ENCODE measurements at regions not wholly inside any gene's neighbourhood (a gene's known extent, or its start where the extent isn't known, plus 50 kb on each side); places are given as distances from the start of the nearest gene placed in this dataset.
A peak's percentile ranks its signal among the peaks of the same experiment; 100 is the strongest.

DNA sequence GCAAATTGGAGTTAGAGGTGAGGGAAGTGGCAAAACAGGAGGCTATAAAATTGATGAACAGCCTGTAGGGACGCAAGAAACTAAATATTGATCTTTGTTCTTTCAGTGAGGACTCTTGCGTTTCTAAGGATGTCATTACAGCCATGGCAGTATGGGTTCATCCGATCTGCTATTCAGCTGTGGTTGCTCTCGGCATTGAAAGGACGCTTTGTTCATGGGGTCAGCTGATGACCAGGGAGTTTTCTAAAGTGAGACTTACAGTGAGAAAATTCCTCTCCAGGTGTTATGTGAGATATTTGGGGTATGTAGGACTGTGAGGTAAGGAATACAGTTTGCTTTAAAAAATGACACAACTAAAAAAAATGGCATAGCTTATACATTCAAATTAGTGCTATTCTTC is 52.7 kb upstream of the PELI1 start:
- no peak for DNase-seq (ENCODE audit: low read depth in 1 of 2, low spot score in 1 of 2)

DNA sequence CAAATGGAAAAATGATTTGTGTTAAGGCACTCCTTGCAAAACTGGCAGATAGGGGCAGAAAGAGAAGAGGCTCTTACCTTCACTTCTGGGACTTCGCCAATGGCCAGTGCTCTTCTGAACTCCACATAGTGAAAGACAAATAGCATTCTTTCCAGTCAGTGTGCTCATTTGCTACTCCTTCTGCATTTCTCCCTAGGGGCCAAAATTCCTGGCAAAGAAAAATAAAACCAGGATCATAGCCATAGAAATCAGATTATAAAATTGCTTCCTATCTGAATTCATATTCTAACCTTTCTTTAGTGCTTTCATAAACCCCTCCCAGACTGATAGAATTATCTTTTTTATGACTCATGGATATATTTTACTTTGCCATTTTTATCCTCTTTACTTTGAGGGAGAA is 56.9 kb upstream of the PELI1 start:
- DNase-seq (ENCODE audit: low read depth in 1 of 2, low spot score in 1 of 2), result no peak

DNA sequence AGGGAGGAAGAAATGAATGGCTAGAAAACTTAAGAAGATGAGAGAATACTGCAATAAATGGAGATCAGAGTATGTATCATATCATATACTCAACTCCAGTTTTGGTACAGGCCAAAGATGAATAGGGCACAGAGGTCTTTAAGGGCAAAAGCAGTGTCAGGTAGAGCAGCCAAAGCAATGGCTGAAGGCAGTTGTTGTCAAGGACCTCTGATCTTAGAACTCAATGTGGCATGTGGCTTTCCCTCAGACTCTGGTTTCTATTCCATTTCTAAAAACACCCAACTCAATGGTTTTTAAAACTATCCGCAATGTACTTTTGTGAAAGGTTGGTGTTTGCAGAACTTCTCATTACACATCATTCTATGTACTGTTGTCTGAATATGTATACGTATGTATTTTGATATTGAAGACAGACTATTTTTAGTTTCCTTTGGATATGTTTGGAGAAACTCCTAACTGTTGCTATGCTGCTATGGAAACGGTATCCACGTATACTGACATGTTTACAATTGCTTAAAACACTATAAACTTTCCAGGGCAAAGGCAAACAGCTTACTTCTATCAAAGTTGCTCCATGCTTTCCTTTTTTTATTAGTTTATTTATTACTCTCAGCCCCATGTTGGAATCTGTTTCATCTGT is 58.1 kb upstream of the PELI1 start:
- no peak for DNase-seq (ENCODE audit: low read depth in 1 of 2, low spot score in 1 of 2)

DNA sequence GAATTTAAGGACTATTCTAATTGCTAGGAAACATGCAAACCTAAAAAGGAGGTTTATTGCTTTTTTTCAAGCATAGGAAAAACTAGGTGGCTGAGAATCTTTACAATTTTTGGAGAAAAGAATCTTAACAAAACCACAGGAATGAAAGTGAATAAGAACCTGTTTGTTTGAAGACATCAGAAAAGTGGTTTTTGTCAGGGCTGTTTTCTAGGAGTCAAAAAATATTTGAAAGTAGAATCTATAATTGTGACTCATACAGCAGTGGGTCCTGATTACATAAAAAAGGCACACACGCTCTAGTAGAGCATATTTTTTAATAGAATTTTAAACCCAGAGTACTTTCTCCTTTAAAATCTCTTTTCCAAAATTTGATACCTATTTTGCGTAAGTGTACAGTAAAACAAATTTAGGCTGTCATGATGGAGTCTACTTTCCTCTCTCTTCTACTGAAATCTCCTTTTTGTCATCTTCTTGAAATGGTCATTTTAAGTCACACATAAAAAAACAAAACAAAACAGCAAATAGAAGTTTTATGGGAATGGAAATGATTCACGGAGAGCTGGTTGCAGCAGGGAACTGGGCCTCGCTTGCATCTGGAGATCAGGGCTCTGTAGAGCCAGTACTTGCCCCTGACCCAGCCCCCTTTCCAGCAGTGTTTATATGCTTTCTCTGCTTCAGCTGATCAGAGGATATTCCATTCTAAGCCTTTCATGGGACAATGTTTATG is 59.1 kb upstream of the PELI1 start:
- DNase-seq (ENCODE audit: low read depth in 1 of 2, low spot score in 1 of 2), result no peak

DNA sequence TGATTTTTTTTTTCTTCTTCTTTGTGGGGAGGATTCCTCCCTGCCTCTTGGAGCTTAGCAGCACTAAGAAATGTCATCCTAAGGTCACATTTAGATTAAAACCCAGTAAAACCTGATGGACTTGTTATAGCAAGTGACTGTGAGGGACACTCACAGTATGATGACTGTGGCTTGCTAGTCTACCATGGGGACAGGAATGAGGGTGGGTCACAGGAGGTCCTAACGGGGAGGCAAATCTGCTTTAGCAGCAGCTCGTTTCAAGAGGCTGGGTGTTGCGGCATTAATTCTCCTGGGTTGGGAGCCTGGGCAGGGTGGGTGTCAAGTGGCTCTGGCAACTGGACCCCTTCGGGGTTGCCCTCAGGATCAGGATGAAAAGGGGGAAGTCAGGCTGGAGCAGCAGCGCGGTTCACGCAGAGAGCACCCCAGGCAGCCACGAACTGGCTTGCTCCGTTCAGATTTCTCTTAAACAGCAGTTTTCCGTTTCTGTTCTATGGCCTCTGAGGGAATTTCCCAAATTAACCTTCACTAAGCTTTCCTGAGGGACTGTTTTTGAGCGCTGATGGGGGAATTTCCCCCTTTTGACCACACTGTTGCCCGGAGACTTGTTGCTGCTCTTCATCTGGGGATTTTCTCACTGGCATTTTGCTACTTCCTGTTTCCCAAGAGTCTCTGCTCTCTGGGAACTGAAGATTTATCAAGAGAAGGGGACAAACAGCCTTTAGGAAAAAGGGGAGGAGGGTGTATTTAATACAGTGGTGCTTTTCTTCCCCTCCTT is 59.8 kb upstream of the PELI1 start:
- DNase-seq (ENCODE audit: low read depth in 1 of 2, low spot score in 1 of 2), result peak in 1 of 2 donors; percentile 65

DNA sequence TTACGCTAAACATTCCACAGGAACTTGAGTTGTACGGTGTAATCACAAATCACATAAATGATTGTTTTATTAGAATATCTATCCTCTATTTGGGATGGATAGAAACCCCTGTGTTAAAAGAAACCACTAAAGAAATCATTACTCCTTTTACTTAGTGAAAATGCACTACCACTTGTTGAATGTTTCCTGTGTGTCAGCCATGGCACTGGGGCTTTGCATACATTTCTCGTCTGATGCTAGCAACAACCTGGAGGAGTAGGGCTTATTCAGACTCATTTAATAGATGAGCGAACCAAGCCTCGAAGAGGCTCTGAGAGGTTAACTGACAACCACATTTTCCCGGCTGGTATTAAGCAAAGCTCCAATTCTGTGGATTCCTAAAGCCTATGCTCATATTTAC is 60.5 kb upstream of the PELI1 start:
- no peak for DNase-seq (ENCODE audit: low read depth in 1 of 2, low spot score in 1 of 2)

DNA sequence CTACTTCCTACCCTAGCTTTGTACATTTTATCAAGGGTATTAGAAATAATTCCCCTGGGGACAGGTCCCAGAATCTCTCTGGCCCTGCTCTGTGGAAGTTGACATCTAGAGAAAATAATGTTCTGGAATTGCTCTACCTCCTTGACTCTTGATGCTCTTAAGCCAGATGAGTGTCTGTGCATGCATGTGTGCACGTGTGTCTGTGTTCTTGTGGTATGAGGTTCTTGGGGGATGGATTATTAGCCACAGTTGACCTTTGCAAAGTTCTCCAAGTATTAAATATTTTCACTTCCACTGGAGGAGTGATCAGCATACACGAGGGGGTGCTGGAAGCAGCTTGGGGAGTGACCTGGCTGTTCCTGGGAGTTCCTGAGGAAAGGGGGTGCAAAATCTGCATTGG is 61.2 kb upstream of the PELI1 start:
- no peak for DNase-seq (ENCODE audit: low read depth in 1 of 2, low spot score in 1 of 2)

DNA sequence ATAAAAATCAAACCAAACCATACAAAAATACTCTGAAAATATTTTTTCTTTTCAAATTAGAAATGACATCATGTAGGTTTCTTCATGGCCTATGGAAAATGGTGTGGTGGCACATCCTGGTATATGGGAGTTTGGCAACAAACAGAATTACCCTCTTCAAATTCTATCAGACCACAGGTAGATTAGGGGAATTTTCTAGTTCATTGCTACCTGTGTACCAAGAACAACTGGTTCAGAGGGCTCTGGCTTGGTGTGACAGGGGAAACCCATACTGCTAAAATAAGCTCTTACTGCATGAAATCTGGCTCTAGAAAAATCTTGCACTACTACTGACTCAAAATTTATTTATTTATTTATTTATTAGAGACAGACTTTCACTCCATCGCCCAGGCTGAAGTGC is 63.4 kb upstream of the PELI1 start:
- DNase-seq (ENCODE audit: low read depth in 1 of 2, low spot score in 1 of 2), result no peak

DNA sequence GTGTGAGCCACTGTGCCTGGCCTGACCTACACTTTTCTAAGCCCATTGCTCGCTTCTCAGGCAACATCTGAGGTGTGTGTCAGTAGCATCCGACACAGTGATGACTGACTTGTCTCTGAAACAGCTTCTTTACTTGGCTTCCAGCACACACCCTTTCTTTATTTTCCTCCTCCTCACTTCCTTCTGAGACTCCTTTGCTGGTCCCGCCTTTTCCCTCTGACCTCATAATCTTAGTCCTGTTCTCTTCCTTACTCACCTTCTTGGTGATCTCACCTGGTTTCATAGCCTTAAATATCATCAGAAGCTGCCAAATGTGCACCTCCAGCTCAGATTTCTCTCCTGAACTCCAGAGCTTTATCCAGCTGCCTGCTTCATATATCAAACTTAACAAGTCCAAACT is 66.6 kb upstream of the PELI1 start:
- no peak for DNase-seq (ENCODE audit: low read depth in 1 of 2, low spot score in 1 of 2)

DNA sequence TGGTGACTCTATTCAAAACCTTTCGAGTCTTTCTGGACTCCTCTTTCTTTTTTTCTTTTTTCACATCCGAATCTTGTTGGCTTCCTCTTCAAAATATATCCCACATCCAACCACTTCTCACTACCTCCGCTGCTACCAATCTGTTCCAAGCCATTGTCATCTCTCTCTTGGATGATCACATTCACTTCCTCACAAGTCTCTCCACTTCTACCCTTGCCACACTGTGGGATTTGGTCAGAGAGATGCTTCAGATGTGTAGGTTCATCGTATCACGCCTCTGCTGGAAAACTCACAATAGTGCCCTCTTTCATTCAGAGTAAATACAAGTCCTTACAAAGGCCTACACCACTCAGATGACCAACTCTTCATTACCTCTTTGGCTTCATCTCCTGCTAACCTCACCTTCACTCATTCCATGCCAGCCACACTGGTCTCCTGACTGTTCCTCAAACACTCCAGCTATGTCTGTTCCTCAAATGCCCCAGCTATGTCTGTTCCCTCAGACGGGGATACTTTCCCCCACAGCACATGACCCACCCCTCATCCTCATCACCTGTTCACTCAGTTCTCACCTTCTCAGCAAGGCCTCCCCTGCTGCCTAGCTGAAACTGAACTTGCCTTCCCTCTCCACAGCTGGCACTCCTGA is 67.2 kb upstream of the PELI1 start:
- DNase-seq (ENCODE audit: low read depth in 1 of 2, low spot score in 1 of 2), result no peak

DNA sequence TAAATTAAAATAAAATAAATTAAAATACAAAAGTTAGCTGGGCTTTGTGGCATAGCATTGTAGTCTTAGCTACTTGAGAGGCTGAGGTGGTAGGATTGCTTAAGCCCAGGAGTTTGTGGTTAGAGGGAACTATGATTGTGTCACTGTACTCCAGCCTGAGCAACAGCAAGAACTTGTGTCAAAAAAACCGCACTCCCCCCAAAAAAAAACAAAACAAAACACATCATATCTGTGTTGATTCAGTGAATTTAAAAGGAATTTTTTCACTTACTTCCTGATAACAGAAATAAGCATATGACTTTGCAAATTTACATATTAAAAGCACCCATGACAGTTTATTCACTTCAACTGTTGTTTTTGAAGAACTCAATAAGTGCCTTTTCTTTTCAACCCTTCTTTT is 68.1 kb upstream of the PELI1 start:
- no peak for DNase-seq (ENCODE audit: low read depth in 1 of 2, low spot score in 1 of 2)

DNA sequence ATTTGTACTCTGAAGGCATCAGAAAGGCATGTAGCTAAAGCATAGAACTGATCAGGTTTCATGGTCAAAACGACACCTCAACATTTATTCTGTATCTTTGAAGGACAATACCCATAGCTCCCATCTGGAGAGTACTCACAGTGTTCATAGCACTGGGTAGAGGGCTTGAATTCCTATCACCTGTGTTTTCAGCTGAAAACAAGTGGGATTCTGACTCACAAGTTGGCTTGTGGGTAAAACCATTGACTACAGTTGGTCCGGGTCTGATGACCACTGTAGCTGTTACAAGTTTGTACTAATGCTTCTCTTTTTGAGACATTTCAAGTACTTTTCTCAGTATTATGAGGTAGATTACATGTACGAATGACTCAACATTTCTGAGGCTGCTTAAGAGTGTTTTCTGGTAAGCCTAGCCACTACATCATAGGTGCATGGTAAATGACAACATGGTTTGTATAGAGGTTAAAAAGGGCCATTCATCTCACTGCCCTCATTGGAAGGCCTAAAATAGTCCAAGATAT is 68.6 kb upstream of the PELI1 start:
- peak in 1 of 2 donors; percentile 51 for DNase-seq (ENCODE audit: low read depth in 1 of 2, low spot score in 1 of 2)

DNA sequence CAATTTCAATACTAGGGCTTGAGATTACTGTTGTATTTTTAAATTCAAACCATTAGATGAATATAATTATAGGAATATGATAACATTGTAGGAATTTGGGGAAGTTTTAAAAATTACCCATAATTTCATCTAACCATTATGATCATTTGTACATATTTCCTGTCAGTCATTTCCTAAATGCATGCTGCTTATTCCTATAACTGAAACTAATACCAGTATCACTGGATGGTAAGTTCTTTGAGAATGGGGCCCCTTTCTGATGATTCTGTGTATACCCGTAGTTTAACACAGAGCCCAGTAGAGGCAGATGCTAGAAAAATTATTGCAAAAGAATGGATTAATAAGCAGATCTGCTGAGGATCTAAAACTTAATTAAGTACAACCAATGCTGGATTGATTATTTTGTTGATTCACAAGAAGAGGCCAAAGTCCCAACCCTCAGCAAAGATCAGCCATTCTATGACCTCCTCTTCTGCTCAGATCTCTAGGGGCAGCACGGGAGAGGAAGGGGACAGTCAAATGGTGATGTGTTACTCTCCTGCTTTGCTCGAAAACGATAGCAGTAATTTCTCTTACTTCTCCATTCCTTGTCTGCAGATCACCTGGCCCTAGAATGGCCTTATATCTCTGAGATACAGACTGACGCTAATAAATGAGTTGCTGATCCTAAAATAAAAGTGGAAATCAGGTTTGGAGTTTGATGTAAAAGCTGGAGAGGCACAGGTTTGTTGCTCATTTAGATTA is 69.5 kb upstream of the PELI1 start:
- no peak for DNase-seq (ENCODE audit: low read depth in 1 of 2, low spot score in 1 of 2)

DNA sequence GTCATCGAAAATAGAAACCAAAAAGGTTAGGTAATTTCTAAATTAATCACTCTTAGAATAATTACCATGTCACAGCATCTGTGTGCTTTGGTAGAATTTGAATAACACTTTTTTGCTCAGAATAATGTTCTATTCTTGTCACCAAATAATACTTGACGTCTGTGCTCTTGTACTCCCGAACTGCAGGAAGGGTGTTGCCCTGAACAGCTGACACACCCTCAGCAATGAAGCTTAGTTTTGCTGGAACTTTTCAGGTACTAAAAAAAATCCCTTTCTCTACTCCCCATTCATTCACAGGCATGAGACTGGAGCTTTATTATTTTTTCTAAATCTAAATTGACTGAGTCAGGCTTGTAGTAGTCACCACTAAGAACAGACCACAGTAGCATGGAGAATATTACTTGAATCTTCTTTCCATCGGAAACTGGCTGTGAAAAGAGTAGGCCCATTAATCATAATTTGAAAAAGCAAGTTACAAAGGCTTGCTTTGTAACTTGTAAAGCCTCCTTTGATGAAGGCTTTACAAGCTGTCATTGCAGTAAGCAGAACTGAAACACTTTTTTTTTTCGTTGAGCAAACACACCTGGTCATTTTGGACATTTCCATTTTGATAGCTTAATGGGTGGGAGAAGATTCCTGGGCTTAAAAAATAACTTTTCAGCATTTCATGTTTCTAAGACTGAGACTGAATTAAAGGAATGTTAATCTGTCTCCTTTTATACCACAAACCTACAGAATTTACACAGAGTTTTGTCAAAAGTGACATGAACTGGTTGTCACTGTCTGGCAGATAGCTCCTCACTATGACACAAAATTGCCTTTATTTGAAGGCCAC is 70.3 kb upstream of the PELI1 start:
- peak in 1 of 2 donors; percentile 56 for DNase-seq (ENCODE audit: low read depth in 1 of 2, low spot score in 1 of 2)

DNA sequence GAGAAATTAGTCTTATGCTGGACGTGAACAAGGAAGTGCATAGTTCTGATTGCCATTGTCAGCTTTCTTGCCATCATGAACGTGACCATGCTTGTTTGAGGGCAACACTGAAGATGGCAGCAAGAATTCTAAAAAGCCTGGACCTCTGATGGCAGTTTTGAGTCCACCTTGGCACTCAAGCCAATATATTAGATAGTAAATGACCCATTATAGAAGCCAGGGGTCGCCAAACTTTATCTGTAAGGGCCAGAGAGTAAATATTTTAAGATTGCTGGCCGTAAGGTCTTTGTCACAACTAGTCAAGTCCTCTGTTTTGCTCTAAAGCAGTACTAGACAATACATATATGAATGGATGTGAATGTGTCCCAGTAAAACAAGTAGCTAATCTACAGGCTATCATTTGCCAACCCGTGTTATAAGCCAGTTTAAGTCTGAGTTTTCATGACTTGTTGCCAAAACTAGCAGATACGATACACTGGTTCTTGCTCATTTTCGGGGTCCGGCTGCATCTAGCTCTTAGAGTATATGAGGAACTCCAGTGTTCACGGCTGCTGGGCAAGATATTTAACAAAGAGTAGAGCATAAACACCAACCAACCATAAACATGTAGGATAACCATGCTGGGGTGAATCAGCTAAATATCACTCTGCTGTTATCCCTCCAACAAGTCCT is 73.1 kb upstream of the PELI1 start:
- no peak for DNase-seq (ENCODE audit: low read depth in 1 of 2, low spot score in 1 of 2)

DNA sequence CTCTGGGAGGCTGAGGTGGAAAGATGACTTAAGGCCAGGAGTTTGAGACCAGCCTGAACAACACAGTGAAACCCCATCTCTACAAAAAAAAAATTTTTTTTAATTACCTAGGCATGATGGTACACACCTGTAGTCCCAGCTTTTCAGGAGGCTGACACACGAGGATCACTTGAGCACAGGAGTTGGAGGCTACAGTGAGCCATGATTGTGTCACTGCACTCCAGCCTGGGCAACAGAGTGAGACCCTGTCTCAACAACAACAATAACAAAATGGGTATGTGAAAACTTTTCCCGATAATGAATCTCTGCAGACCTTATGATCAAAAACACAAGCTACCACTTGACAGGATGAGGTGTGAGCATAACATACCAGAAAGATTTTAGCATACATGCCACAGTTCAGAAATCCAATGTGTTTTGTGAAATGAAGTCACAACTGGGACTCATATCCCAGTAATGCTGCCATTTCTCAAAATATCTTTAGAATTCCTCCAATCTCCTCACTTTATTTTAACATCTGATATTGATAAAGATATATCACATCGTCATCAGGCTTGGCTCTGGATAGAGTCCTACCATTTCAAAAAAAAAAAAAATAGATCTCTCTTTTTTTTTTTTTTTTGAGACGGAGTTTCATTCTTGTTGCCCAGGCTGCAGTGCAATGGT is 74.0 kb upstream of the PELI1 start:
- DNase-seq (ENCODE audit: low read depth in 1 of 2, low spot score in 1 of 2), result no peak

DNA sequence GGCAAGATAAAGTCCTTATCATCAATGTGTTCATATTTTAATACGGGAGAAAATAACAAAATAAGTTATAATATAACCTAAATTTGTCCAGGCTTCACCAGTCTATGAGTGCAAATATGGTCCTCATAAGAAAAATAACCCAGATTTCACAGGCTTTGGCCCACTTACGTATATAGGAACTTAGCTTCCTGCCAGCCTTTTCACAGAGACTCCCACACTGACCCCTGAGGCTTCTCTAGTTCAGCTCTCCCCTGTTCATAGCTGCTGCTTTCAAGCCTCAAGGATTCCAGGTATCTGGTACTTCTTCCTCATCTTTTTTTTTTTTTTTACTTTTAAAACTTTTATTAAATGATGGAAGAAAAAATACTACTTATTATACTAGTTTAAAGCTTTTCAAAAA is 74.9 kb upstream of the PELI1 start:
- DNase-seq (ENCODE audit: low read depth in 1 of 2, low spot score in 1 of 2), result no peak

DNA sequence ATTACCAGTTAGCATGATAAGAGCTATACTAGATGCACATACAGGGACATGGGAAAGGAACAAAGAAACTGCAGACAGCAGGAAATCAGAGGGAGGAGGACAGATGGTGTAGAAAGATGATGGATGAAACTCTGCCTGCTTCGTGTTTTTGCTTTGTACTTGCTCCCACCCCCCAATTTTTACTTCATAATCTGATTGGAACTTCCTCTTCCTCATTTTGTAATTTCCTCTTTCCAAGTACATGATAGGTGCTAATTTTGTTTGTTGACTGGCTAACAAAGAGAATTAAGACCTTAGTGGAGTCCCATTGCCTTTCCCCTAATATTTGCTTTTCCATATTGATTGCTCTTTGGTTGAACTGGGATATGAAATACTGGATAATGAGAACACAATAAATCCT is 76.0 kb upstream of the PELI1 start:
- DNase-seq (ENCODE audit: low read depth in 1 of 2, low spot score in 1 of 2), result no peak

All from activated CD4-positive, alpha-beta T cell treated with anti-CD3 and anti-CD28 coated beads, Interleukin-2, amount 50 U/mL, for 24 hours (primary cell).